GM21825 (cell line): ENCODE measurements at regions not wholly inside any gene's neighbourhood (a gene's known extent, or its start where the extent isn't known, plus 50 kb on each side); places are given as distances from the start of the nearest gene placed in this dataset.
A peak's percentile ranks its signal among the peaks of the same experiment; 100 is the strongest.

Experiments used
- ATAC-seq: cut with Tn5 transposase; IDR thresholded peaks from one replicate; pipeline ENCODE4 v1.9.1; 2021; ENCODE audit warnings: mild to moderate bottlenecking, moderate library complexity; ENCODE audit not compliant: unreplicated experiment

GRCh38 chr1:87560137-87560536 is 231.5 kb downstream of the LMO4 start:
- ATAC-seq = no peak

DNA sequence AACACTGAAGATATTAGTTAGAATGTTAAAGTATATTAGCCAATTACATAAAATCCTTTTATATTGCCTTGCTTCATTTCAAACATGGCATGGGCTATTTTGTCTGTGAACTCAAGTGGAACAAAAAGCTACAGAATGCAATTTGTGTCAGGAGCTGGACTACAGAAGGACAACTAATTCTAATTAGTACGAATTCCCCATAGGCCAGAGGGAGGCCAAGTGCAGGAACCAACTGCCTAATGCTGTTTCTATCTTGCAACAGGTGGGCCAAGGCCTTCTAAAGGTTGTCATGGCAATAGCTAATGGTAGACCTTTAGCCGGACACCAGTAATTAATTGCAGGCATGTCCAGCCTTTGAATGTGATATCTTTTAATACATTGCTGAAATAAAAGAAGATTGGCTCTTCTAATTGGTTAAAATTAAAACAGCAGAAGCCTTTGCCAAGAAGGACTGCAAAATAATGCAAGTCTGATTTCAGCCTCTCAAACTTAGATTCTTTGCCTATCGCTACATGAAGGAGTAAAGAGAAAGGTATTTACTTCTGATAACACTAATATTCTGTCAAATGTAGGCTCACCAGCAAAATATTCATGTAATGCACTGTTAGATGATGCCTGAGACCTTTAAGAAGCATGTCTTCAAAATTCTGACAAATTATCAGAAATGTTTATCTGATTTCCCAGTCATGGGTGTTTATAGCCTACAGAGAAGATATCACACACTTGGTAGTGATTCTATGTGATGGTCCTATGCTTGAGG is 232.1 kb downstream of the LMO4 start:
- ATAC-seq = no peak

DNA sequence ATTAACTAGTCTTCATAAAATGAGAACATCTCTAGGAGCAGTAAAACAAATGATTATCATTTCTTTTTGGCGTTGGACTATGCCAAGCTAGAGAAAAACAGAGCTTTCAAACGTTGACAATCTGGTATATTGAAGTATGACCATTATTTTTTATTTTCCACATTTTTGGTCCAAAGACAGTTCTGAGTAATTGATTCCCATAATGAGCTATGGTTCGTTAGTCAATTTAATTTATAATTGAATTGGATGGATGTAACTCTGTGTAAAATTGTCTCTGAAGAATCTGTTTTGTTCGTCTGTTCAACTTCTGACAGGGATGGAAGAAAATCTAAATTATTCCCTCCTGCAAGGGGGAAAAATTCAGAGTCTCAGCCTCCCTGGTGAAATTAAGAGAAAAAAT is 234.5 kb downstream of the LMO4 start:
- no peak for ATAC-seq

- ATAC-seq = no peak
These were observed 237.2 kb downstream of the LMO4 start for GRCh38 chr1:87565861-87566260.

DNA sequence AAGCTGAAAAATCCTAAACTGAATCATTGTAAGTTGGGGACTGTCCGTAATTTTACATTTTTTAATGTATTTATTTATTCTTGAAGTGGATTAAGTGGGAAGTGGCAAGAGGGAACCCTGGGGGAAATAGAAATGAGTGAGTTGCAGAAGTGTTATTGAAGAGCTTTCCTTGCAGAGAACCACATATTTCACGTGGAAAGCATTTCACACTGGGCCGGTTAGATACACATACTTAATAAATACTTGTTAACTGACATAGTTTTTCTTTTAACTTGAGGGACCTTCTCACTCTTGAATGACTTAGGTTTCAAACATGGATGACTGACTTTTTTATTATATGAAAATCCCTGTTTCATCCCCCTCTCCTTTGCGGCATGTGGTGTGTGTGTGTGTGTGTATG is 239.3 kb downstream of the LMO4 start:
- no peak for ATAC-seq

GRCh38 chr1:87568911-87569310 is 240.2 kb downstream of the LMO4 start:
- ATAC-seq = no peak

DNA sequence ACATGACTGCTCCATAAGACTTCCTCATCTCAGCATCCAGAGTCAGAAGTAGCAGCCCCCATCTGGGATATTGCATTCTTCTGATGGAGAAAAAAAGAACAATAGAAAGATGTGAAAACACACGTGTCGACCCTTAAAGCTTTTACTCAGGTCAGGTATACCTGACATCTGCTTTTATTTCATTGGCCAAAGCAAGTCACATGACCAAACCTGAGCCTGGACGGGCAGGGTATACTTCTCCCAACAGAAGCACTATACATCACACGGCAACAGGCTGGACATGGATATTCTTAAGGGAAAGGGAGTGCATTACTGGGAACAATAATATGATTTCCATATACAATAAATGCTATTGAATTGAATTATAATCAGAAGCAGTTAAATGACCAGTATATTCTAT is 243.3 kb downstream of the LMO4 start:
- no peak for ATAC-seq

GRCh38 chr1:87572891-87573290 is 244.2 kb downstream of the LMO4 start:
- no peak for ATAC-seq

DNA sequence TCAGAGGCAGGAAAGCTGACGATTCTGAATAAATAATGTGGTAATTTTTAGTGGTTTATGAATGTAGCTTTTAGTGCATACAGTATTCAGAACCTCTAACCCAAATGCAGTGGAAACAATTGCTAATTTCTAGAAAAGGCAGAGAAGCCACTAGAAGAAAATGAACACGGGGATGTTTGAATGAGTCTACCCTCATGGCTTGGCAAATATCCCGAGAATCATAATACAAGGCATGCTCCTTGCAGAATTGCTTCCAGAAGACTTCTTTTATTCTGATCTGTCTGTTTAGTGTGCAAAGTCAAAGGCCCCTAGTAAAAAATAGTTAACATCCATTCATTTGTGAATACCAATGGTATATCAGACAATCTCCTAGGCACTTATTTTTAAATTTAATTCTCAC is 246.8 kb downstream of the LMO4 start:
- no peak for ATAC-seq

DNA sequence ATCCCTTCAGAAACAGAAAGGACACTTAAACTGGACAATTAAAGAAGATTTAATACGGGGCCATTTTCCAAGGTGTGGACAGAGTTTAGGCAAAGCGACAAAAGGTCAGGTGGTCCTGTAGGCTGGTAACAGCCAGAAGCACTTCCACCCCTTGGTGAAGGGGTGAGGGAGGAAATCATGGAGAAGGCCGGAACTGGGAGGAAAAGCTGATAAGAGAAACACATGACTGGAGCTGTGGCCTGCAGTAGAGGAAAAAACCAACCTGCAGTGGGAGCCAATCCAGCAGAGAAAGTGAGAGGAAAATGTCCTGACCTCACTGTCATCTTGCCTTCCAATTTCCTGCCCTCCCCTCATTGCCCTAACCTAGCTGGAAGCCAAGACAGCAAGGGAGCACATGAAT is 249.8 kb downstream of the LMO4 start:
- ATAC-seq = no peak

DNA sequence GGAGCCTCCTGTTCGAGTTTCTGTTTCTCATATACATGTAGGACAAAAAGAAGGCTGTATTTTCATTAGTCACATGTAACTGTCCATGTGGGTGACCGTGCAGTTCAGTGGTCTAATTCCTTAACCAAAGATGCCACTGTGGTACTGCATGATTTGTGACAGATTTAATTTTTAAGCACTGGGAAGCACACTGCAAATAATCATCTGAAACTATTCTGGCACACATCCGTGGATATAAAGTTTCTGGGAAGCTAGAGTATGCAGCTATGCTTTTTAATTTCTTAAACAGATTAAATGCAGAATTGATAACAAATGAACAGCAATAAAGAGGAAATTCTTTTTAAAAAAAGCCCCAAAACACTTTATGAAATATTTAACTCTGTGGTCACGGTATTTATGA is 254.8 kb downstream of the LMO4 start:
- ATAC-seq = no peak

- ATAC-seq = no peak
These were observed 255.9 kb downstream of the LMO4 start for GRCh38 chr1:87584586-87584985.

- no peak for ATAC-seq
These were observed 257.8 kb downstream of the LMO4 start for GRCh38 chr1:87586501-87586900.

DNA sequence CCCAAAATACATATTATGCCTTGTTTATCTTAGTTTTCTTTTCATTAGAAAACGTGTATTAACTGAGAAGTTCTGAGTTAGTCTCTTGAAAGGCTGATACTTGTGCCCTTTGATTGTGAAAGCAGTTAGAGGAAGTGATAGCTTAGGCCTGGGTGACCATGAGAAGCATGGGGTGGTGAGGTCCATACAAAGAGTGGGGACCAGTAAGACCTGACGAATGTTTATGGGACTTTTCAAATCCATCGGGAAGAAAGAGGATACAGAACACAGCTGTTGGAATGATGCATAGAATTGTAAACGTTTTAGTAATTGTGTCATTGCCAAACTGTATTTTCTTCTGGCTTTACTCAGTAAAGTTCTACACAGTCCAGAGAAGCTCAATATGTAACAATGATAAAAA is 259.8 kb downstream of the LMO4 start:
- ATAC-seq = peak; percentile 54

DNA sequence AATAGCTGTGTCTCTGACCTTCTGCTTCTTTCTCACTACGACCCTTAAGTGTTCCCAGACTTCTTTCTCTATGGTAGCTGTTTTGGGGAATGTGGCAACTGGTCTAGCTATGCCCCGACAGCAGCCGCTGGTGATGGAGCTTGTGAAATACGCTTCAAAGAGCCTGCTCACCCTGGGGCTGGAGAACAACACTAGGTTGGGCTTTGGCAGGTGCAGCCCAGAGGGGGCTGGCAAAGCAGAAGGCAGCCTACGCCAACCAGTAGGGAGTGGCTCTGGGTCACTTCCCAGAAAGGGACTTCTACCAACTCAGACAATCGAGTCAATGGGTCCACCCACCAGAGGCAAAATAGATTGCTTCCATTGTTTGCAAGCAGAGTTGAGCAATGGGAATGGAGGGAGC is 262.8 kb downstream of the LMO4 start:
- no peak for ATAC-seq

GRCh38 chr1:87592156-87592555 is 263.5 kb downstream of the LMO4 start:
- peak; percentile 85 for ATAC-seq

GRCh38 chr1:87594736-87595383 is 266.2 kb downstream of the LMO4 start:
- ATAC-seq = no peak

DNA sequence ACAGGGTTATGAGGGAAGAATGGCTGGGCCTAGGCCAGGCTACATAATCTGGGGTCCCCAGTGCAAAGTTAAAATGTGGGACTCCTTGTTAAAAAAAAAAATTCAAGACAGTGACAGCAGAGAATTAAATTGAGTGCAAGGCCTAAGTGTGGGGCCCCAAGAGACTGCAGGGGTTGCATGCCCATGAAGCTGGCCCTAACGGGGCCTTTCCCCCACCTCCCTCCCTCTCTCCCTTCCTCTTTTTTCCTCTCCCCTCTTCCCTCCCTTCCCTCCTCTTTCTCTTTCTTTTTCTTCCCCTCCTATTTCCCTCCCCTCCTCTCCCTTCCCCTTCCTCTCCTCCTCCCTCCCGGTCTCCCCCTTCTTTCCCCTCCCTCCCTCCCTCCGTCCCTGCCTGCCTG is 266.7 kb downstream of the LMO4 start:
- no peak for ATAC-seq

DNA sequence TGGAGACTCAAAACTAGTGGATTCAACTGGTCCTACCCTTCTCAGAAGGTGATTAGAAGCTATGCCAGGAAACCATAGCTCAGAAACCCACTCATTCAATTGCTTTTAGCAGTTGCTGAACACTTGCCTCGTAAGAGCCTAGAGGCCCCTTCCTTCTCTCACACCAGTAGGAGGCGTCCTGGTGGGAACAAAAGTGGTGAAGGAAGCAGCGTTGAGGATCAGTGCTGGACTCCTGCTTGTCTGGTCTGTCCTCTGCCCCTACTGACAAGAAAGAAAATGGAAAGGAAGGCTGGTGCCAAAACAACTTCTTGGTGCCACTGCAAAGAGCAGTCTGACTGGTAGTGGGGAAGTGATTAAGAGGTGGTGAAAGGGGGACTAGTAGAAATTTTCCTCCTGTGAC is 269.7 kb downstream of the LMO4 start:
- no peak for ATAC-seq

- ATAC-seq = no peak
These were observed 270.9 kb downstream of the LMO4 start for GRCh38 chr1:87599569-87599968.

GRCh38 chr1:87600055-87600850 is 271.6 kb downstream of the LMO4 start:
- ATAC-seq = no peak

GRCh38 chr1:87600854-87601253 is 272.2 kb downstream of the LMO4 start:
- ATAC-seq = no peak
